ENCODE measurements at regions not wholly inside any gene's neighbourhood (a gene's known extent, or its start where the extent isn't known, plus 50 kb on each side); places are given as distances from the start of the nearest gene placed in this dataset.

DNA sequence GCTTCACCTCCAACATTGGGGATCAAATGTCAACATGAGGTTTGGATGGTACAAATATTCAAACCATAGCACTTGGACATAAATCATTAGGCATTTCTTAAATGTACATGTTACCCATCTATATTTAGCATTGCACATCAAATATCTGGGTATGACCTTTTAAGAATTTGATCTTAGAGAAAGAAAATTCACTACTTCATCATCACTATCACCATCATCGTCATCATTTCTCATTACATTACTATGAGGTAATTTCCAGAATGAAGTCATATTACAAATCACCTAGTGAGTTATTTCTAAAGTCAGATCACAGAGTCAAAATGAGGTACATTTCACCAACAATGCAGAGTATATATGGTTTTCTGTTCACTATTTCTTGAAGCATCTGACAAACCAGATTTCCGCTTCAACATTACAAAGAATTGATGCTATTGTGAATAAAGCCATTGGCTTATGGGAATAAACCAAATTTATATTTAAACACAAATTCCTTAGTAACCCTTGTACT is 356.4 kb upstream of the GYPC start:
- Mint-ChIP-seq H3K4me1 (ENCODE audit: unreplicated experiment) (no peaks in the 10 kb centered on the region), H3K36me3 (ENCODE audit: unreplicated experiment) (no peaks in the 10 kb centered on the region), H3K4me3 (ENCODE audit: unreplicated experiment) (no peak overlapping the region), H3K27ac (ENCODE audit: unreplicated experiment) (no peak overlapping the region), H3K27me3 (ENCODE audit: unreplicated experiment) (no peaks in the 10 kb centered on the region), H3K9me3 (ENCODE audit: unreplicated experiment) (no peaks in the 10 kb centered on the region)
- DNase-seq (ENCODE audit: extremely low spot score, unreplicated experiment): no peak
- no peak for TF ChIP-seq CTCF (IDR thresholded peaks at IDR 0.05)

DNA sequence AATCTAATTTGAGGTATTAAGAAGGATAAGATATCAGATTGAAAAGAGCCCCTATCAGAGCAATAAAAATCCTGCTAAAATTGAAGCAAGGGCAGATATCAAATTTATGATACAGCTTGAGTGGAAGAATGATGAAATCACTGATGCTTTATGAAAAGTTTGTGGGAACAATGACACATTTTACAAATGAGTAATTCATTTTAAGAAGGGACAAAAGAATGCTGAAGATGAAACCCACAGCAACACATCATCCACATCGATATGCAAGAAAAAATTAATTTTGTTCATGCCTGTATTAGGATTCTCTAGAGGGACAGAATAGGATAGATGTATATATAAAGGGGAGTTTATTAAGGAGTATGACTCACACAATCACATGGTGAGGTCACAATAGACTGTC is 355.6 kb upstream of the GYPC start:
- Mint-ChIP-seq H3K27ac (ENCODE audit: unreplicated experiment) (no peak overlapping the region), H3K27me3 (ENCODE audit: unreplicated experiment) (no peaks in the 10 kb centered on the region), H3K36me3 (ENCODE audit: unreplicated experiment) (no peaks in the 10 kb centered on the region), H3K9me3 (ENCODE audit: unreplicated experiment) (no peaks in the 10 kb centered on the region), H3K4me1 (ENCODE audit: unreplicated experiment) (no peaks in the 10 kb centered on the region), H3K4me3 (ENCODE audit: unreplicated experiment) (no peak overlapping the region)
- no peak for TF ChIP-seq CTCF (IDR thresholded peaks at IDR 0.05)
- DNase-seq (ENCODE audit: extremely low spot score, unreplicated experiment): no peak

- no peak overlapping the region for H3K27ac Mint-ChIP-seq (ENCODE audit: unreplicated experiment)
- no peaks in the 10 kb centered on the region for H3K9me3 Mint-ChIP-seq (ENCODE audit: unreplicated experiment)
- no peak for TF ChIP-seq CTCF (IDR thresholded peaks at IDR 0.05)
- H3K27me3 Mint-ChIP-seq (ENCODE audit: unreplicated experiment): no peaks in the 10 kb centered on the region
- DNase-seq (ENCODE audit: extremely low spot score, unreplicated experiment): no peak
- H3K36me3 Mint-ChIP-seq (ENCODE audit: unreplicated experiment): no peaks in the 10 kb centered on the region
- H3K4me1 Mint-ChIP-seq (ENCODE audit: unreplicated experiment): no peaks in the 10 kb centered on the region
- no peak overlapping the region for H3K4me3 Mint-ChIP-seq (ENCODE audit: unreplicated experiment)
Measured at GRCh38 chr2:126302043-126302442, 353.9 kb upstream of the GYPC start.

GRCh38 chr2:126303113-126303512 is 352.8 kb upstream of the GYPC start:
- no peak for DNase-seq (ENCODE audit: extremely low spot score, unreplicated experiment)
- Mint-ChIP-seq H3K27ac (ENCODE audit: unreplicated experiment) (no peak overlapping the region), H3K36me3 (ENCODE audit: unreplicated experiment) (no peaks in the 10 kb centered on the region), H3K27me3 (ENCODE audit: unreplicated experiment) (no peaks in the 10 kb centered on the region), H3K4me3 (ENCODE audit: unreplicated experiment) (no peak overlapping the region), H3K4me1 (ENCODE audit: unreplicated experiment) (no peaks in the 10 kb centered on the region), H3K9me3 (ENCODE audit: unreplicated experiment) (no peaks in the 10 kb centered on the region)
- TF ChIP-seq CTCF (IDR thresholded peaks at IDR 0.05): no peak

DNA sequence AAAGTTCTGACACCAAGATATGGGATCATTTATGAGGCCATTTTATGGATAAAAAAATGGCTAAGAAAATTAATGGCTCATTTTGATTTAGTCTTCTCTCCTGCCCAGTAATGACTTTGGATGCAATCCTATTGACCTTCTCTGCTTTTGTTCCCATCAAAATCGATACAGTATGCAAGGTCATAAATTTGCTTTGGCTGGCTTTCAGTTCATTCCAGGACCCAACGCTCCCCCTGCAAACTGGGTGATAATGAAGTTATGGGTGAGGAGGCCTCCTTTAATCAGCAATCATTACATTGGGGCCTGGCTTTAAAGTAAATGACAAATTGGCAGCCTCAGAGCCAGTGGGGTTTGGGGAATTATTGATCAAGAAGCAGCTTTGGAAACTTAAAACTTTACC is 351.8 kb upstream of the GYPC start:
- DNase-seq (ENCODE audit: extremely low spot score, unreplicated experiment): no peak
- H3K27ac Mint-ChIP-seq (ENCODE audit: unreplicated experiment): no peak overlapping the region
- H3K4me3 Mint-ChIP-seq (ENCODE audit: unreplicated experiment): no peak overlapping the region
- no peaks in the 10 kb centered on the region for H3K36me3 Mint-ChIP-seq (ENCODE audit: unreplicated experiment)
- H3K4me1 Mint-ChIP-seq (ENCODE audit: unreplicated experiment): no peaks in the 10 kb centered on the region
- H3K27me3 Mint-ChIP-seq (ENCODE audit: unreplicated experiment): no peaks in the 10 kb centered on the region
- TF ChIP-seq CTCF (IDR thresholded peaks at IDR 0.05): no peak
- no peaks in the 10 kb centered on the region for H3K9me3 Mint-ChIP-seq (ENCODE audit: unreplicated experiment)

Measured in osteocyte (in vitro differentiated cells).